Endothelial cell of umbilical vein (primary cell): ENCODE measurements at regions not wholly inside any gene's neighbourhood (a gene's known extent, or its start where the extent isn't known, plus 50 kb on each side); places are given as distances from the start of the nearest gene placed in this dataset.

Experiments used
- BruUV-seq: library from RNA; stranded (reverse); fragments of 400-500 nt; replicated peaks from 2 replicates; lab custom pipeline; 2021; lab: Mats Ljungman, UMichigan
- CTCF ChIA-PET: fragments of 300-600, 350-600 bp; sonication (Branson Sonifier 250); formaldehyde crosslinking; loops from one replicate; lab custom pipeline; 2021; ENCODE audit warnings: antibody characterized with exemption, inconsistent platforms; lab: Charles Lee
- POLR2A ChIA-PET: fragments of 300-600, 350-600 bp; sonication (Branson Sonifier 250); formaldehyde crosslinking; loops from one replicate; lab custom pipeline; 2021; ENCODE audit warnings: antibody characterized with exemption, inconsistent platforms; lab: Charles Lee
- DNase-seq: peaks from one replicate; pipeline ENCODE4 v3.0.0-alpha.2; 2011; ENCODE audit warnings: low read depth, low spot score
- FAIRE-seq: peaks from 2 replicates; lab custom pipeline; 2011; peaks lifted over from hg19 to GRCh38; lab: Jason Lieb, UNC
- H2AFZ ChIP-seq: 2 replicates; pipeline ENCODE4 v1.6.0; 2012; ENCODE audit warnings: low read depth, low read length, control low read depth, inconsistent platforms
- H3K27ac ChIP-seq: 2 replicates; pipeline ENCODE4 v1.5.1; 2011; ENCODE audit warnings: low read depth, mild to moderate bottlenecking, control low read depth, low read length, moderate library complexity; ENCODE audit not compliant: insufficient read depth
- H3K27me3 ChIP-seq, 2 experiments: 2 replicates each; pipeline versions ENCODE4 v1.6.0 to v1.6.1; 2011; ENCODE audit warnings: low read length in 2 of 2, mixed read lengths in 1 of 2; ENCODE audit not compliant: control insufficient read depth in 2 of 2, insufficient read depth in 2 of 2
- H3K36me3 ChIP-seq, 2 experiments: 2 replicates in 1 of 2; 3 replicates in 1 of 2; pipeline ENCODE4 v1.5.1; 2011; ENCODE audit warnings: low read length in 2 of 2, mild to moderate bottlenecking in 1 of 2, moderate library complexity in 1 of 2; ENCODE audit not compliant: control insufficient read depth in 2 of 2, insufficient read depth in 2 of 2; ENCODE audit errors: extremely low read depth in 1 of 2
- H3K4me1 ChIP-seq: 3 replicates; pipeline ENCODE4 v1.5.1; 2011; ENCODE audit warnings: mild to moderate bottlenecking, low read length; ENCODE audit not compliant: control insufficient read depth, insufficient read depth; ENCODE audit errors: extremely low read depth
- H3K4me2 ChIP-seq: 2 replicates; pipeline ENCODE4 v1.6.1; 2011; ENCODE audit warnings: low read length, control low read depth, mixed read lengths; ENCODE audit not compliant: insufficient read depth
- H3K4me3 ChIP-seq, 3 experiments: fragments of 200-600 bp in 1 of 3; sonication (generic), shearing (Covaris generic) in 1 of 3; replicated peaks in 1 of 3; 2 replicates each; pipeline ENCODE4 v1.5.1; 2011 to 2016; ENCODE audit warnings: control low read depth in 3 of 3, low read length in 3 of 3, mild to moderate bottlenecking in 2 of 3, inconsistent platforms in 1 of 3, low read depth in 1 of 3, moderate library complexity in 1 of 3; ENCODE audit not compliant: insufficient read depth in 1 of 3
- H3K79me2 ChIP-seq: 2 replicates; pipeline ENCODE4 v1.6.0; 2012; ENCODE audit warnings: low read length, inconsistent platforms; ENCODE audit not compliant: control insufficient read depth, insufficient read depth
- H3K9ac ChIP-seq: replicated peaks from 2 replicates; pipeline ENCODE3; 2011; ENCODE audit warnings: low read length, control low read depth; ENCODE audit not compliant: insufficient read depth; ENCODE audit errors: extremely low read depth
- H3K9me1 ChIP-seq: replicated peaks from 3 replicates; pipeline ENCODE4 v1.6.0; 2011; ENCODE audit warnings: mild to moderate bottlenecking, low read length; ENCODE audit not compliant: control insufficient read depth, insufficient read depth; ENCODE audit errors: extremely low read depth
- H3K9me3 ChIP-seq: replicated peaks from 2 replicates; pipeline ENCODE4 v1.5.1; 2012; ENCODE audit warnings: low read length, inconsistent platforms; ENCODE audit not compliant: control insufficient read depth, insufficient read depth
- H4K20me1 ChIP-seq: replicated peaks from 2 replicates; pipeline ENCODE3; 2011; ENCODE audit warnings: mild to moderate bottlenecking, low read length; ENCODE audit not compliant: control insufficient read depth, insufficient read depth; ENCODE audit errors: extremely low read depth
- EZH2 ChIP-seq: IDR thresholded peaks from 2 replicates; pipeline ENCODE4 v1.6.1; 2012; ENCODE audit warnings: borderline replicate concordance, low read depth, mild to moderate bottlenecking, moderate library complexity, low read length, inconsistent platforms; ENCODE audit not compliant: severe bottlenecking
- FOS ChIP-seq: IDR thresholded peaks from 2 replicates; pipeline ENCODE4 v1.6.1; 2011; ENCODE audit warnings: mild to moderate bottlenecking, low read length, moderate library complexity, borderline replicate concordance; ENCODE audit not compliant: insufficient read depth
- GATA2 ChIP-seq: IDR thresholded peaks from 2 replicates; pipeline ENCODE4 v1.7.0; 2011; ENCODE audit warnings: low read depth, mild to moderate bottlenecking, moderate library complexity, mixed read lengths, low read length; ENCODE audit not compliant: insufficient read length, insufficient read depth
- JUN ChIP-seq: IDR thresholded peaks from 2 replicates; pipeline ENCODE4 v1.6.1; 2011; ENCODE audit warnings: borderline replicate concordance, low read depth; ENCODE audit not compliant: insufficient read length, insufficient read depth
- MYC ChIP-seq: IDR thresholded peaks from one replicate; pipeline ENCODE4 v1.6.1; 2011; ENCODE audit warnings: mild to moderate bottlenecking, low read depth, low read length
- POLR2A ChIP-seq: IDR thresholded peaks from 2 replicates; pipeline ENCODE4 v1.6.1; 2012; ENCODE audit warnings: low read depth, mild to moderate bottlenecking, control low read depth, low read length
- POLR2AphosphoS5 ChIP-seq: IDR thresholded peaks from 2 replicates; pipeline ENCODE4 v1.6.1; 2012; ENCODE audit warnings: low read depth, mild to moderate bottlenecking, control low read depth, low read length, moderate library complexity; ENCODE audit not compliant: insufficient read depth
- dilution Hi-C: fragments of 300-500 bp; cut with MboI; formaldehyde crosslinking; loops from one replicate; pipeline ENCODE4 v1.15.0; 2019; ENCODE audit warnings: low sequenced_read_pairs; ENCODE audit not compliant: extremely low pct_ligation_motif_present
- intact Hi-C: fragments of 100-400 bp; cut with micrococcal nuclease; formaldehyde crosslinking; loops from one replicate; pipeline ENCODE4 v1.10.0; 2022
- TF ChIP-seq, protein P1 (sequence below), 2 donors: IDR thresholded peaks; 1 replicate in 1 of 2; 2 replicates in 1 of 2; pipeline ENCODE4 v1.5.1; 2011; ENCODE audit warnings: low read length in 2 of 2, mild to moderate bottlenecking in 2 of 2, moderate library complexity in 2 of 2, control low read depth in 1 of 2, inconsistent platforms in 1 of 2, low read depth in 1 of 2; ENCODE audit not compliant: insufficient read depth in 1 of 2; ENCODE audit errors: extremely low read depth in 1 of 2
- TF ChIP-seq, protein P2 (sequence below): IDR thresholded peaks from 2 replicates; pipeline ENCODE4 v1.6.1; 2011; ENCODE audit not compliant: insufficient read depth, insufficient read length

DNA sequence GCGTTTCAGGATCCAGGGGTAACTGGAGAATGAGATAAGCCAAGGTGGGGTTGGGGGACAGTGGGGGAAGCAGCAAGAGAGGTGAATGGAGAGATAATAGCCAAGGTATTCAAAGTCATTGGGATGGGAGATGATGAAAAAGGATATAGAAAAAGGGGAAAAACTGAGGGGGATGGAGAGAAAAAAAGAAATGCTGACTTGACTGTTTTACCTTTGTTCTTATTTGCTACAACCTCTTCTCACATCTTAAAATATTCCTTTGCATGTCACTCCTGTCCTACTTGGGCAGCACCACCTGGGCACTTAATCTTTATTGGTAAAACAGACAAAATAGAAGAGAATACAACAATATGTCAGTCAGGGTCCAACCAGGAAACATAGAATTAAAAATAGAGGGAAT lies 56.0 kb upstream of the FNDC3A start:
- Histone ChIP-seq H3K9ac (no peak overlapping the region), H3K4me1 (no peaks in the 10 kb centered on the region), H3K9me1 (no peaks in the 10 kb centered on the region), H3K79me2 (no peaks in the 10 kb centered on the region), H3K27ac (no peak overlapping the region), H2AFZ (no peak overlapping the region), H3K9me3 (no peaks in the 10 kb centered on the region), H3K4me2 (no peak overlapping the region), H3K36me3 (no peaks in the 10 kb centered on the region), H3K4me3 (no peak overlapping the region), H3K27me3 (peaks cover 3 to 4% of the 10 kb centered on the region in 2 experiments), H4K20me1 (no peaks in the 10 kb centered on the region)
- ChIA-PET POLR2A (no interaction called here), CTCF (no interaction called here)
- no peak for FAIRE-seq
- intact Hi-C loops, result no loop called here
- no TSS peak for BruUV-seq
- dilution Hi-C loops, result no loop called here
- no peak for TF ChIP-seq FOS
- TF ChIP-seq POLR2A, result no peak
- no peak for TF ChIP-seq EZH2
- TF ChIP-seq, protein P1, sequence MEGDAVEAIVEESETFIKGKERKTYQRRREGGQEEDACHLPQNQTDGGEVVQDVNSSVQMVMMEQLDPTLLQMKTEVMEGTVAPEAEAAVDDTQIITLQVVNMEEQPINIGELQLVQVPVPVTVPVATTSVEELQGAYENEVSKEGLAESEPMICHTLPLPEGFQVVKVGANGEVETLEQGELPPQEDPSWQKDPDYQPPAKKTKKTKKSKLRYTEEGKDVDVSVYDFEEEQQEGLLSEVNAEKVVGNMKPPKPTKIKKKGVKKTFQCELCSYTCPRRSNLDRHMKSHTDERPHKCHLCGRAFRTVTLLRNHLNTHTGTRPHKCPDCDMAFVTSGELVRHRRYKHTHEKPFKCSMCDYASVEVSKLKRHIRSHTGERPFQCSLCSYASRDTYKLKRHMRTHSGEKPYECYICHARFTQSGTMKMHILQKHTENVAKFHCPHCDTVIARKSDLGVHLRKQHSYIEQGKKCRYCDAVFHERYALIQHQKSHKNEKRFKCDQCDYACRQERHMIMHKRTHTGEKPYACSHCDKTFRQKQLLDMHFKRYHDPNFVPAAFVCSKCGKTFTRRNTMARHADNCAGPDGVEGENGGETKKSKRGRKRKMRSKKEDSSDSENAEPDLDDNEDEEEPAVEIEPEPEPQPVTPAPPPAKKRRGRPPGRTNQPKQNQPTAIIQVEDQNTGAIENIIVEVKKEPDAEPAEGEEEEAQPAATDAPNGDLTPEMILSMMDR (IDR thresholded peaks at IDR 0.05; ENCODE audit: extremely low read depth in 1 of 2, insufficient read depth in 1 of 2, low read depth in 1 of 2, low read length in 2 of 2), result no peak
- no peak for TF ChIP-seq MYC
- DNase-seq, result no peak

DNA sequence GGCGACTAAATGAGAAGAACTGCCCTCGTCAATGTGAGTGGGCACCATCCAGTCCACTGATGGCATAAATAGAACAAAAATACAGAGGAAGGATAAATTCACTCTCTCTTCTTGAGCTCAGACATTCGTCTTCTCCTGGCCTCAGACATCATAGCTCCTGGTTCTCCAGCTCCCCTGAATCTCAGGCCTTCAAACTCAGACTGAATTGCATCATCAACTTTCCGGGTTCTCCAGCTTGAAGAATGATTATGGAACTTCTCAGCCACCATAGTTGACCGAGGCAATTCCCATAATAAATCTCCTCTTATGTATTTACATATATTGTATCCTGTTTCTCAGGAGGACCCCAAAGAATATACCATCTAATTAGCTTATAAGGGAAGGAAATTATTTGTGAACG lies 55.0 kb upstream of the FNDC3A start:
- DNase-seq (no peak), FAIRE-seq (no peak)
- Histone ChIP-seq H3K27me3 (peaks cover 3 to 4% of the 10 kb centered on the region in 2 experiments), H2AFZ (no peak overlapping the region), H3K9me1 (no peaks in the 10 kb centered on the region), H3K27ac (no peak overlapping the region), H3K79me2 (no peaks in the 10 kb centered on the region), H3K9ac (no peak overlapping the region), H3K9me3 (no peaks in the 10 kb centered on the region), H3K4me1 (no peaks in the 10 kb centered on the region), H3K4me2 (no peak overlapping the region), H3K36me3 (no peaks in the 10 kb centered on the region), H4K20me1 (no peaks in the 10 kb centered on the region), H3K4me3 (no peak overlapping the region)
- CTCF ChIA-PET, result interaction anchor here (1.2 kb wide), 1 partner anchor 11 kb away, joined by 3 read pairs; no protein-coding TSS in a partner anchor
- TF ChIP-seq POLR2A (no peak), MYC (no peak), FOS (no peak), POLR2AphosphoS5 (no peak), GATA2 (no peak), EZH2 (no peak), JUN (no peak)
- TF ChIP-seq, protein P2, sequence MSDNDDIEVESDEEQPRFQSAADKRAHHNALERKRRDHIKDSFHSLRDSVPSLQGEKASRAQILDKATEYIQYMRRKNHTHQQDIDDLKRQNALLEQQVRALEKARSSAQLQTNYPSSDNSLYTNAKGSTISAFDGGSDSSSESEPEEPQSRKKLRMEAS, result no peak
- TF ChIP-seq, protein P1 (IDR thresholded peaks at IDR 0.05; ENCODE audit: extremely low read depth in 1 of 2, insufficient read depth in 1 of 2, low read depth in 1 of 2, low read length in 2 of 2), result no peak
- dilution Hi-C loops (no loop called here), intact Hi-C loops (no loop called here)
- POLR2A ChIA-PET, result no interaction called here
- BruUV-seq, result no TSS peak
